ENCODE measurements at regions not wholly inside any gene's neighbourhood (a gene's known extent, or its start where the extent isn't known, plus 50 kb on each side); places are given as distances from the start of the nearest gene placed in this dataset.

DNA sequence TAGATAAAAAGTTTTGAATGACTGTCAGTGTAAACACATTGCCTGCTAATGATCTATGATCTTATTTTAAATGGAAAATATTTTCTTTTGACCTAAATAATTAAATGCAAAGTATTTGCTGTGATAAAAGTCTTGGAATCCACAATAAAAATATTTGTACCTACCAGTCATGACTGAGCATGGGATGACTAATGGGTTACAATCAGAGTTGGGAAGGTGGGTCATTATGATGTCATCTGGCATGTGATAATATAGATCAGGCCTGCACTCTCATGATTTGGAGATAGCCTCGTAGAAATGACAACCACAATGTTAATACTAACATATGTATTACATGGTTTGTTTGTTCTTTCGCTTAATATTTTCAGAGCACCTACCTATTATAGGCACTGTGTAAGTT is 848.8 kb upstream of the KLHL29 start:
- Mint-ChIP-seq H3K9me3 (ENCODE audit: low read depth) (no peaks in the 10 kb centered on the region), H3K27me3 (no peaks in the 10 kb centered on the region), H3K27ac (no peak overlapping the region), H3K4me1 (no peaks in the 10 kb centered on the region), H3K36me3 (no peaks in the 10 kb centered on the region), H3K4me3 (no peak overlapping the region)
- ATAC-seq (no peak), DNase-seq (no peak)
- CTCF ChIA-PET: no interaction called here

DNA sequence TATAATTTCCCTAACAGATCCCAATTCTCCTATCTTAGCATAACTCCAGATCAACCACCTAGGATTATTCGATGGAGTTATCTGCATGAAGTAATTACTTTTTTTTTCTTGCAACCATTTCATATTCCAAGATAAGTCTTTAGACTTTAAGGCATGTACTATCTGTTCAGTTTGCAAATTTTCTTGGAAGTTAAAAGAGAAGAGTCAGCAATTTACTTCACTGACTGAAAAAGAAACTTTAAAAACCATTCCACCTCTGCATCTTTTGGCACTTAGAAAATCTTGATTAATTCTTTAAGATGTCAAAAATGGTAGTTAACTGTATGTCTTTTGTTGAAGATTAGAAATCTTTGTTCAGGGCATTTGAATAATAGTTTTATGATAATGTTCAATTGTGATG is 830.5 kb upstream of the KLHL29 start:
- Mint-ChIP-seq H3K9me3 (ENCODE audit: low read depth) (peaks cover 10% of the 10 kb centered on the region), H3K4me3 (no peak overlapping the region), H3K36me3 (no peaks in the 10 kb centered on the region), H3K27me3 (no peaks in the 10 kb centered on the region), H3K4me1 (no peaks in the 10 kb centered on the region), H3K27ac (no peak overlapping the region)
- CTCF ChIA-PET: no interaction called here
- DNase-seq: no peak
- ATAC-seq: no peak

DNA sequence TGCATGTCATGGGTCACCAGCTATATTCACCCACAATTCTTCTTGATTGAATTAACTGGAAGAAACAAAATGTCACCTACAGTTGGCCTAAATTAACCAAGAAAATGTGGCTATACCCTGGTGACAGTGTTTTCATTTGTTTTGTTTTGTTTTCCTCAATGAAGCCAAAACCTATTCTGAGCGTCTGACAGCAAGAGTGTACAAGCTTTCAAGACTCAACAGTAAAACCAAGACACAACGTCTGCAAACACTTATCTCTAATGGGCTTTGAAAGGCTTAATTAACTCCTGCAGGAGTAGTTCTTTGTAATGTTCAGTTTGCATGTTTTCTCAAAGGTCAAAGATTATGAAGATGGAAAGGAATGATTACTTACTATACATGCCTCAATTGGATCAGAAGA is 827.6 kb upstream of the KLHL29 start:
- DNase-seq: no peak
- H3K27ac Mint-ChIP-seq: no peak overlapping the region
- CTCF ChIA-PET: no interaction called here
- H3K4me1 Mint-ChIP-seq: no peaks in the 10 kb centered on the region
- no peaks in the 10 kb centered on the region for H3K27me3 Mint-ChIP-seq
- peaks cover 9% of the 10 kb centered on the region for H3K9me3 Mint-ChIP-seq (ENCODE audit: low read depth)
- no peak overlapping the region for H3K4me3 Mint-ChIP-seq
- H3K36me3 Mint-ChIP-seq: no peaks in the 10 kb centered on the region
- no peak for ATAC-seq

DNA sequence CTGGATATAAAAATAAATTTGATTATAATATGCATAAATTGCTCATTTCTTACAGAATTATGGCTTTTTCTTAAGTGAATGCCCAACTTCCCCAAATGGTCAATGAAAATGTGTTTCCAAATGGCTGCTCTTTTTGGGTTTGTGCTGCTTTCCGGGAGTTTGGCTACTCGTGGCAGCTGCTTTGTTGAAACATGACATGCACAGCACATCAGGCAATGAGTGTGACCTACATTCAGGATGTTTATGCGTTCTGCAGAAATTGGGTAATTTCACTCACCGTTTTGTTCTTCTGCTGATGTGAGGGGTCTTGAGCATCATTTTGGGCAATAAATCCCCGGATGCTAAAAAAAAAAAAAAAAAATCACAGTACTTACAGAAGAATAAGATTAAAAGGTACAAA is 825.0 kb upstream of the KLHL29 start:
- no peaks in the 10 kb centered on the region for H3K36me3 Mint-ChIP-seq
- no peak overlapping the region for H3K27ac Mint-ChIP-seq
- no peak for DNase-seq
- H3K4me3 Mint-ChIP-seq: no peak overlapping the region
- H3K27me3 Mint-ChIP-seq: no peaks in the 10 kb centered on the region
- no peak for ATAC-seq
- H3K9me3 Mint-ChIP-seq (ENCODE audit: low read depth): peaks cover 10% of the 10 kb centered on the region
- H3K4me1 Mint-ChIP-seq: no peaks in the 10 kb centered on the region
- CTCF ChIA-PET: no interaction called here

DNA sequence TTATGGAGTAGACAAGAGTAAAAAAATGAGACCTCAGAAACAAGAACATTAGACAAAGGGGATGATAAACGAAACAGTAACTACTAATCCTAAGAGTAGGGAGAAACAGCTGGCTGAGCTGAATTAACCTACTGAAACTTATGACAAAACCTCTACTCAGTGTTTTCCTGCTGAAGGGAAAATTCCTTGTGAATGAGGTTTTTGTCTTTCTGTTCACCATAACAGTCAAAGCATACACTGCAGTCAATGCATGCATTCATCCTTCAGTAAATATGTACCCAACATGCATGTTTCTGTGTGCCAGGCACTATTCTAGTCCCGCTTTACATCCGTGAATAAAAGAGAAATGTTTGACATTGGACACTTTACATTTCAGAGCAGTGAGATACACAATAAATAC is 805.6 kb upstream of the KLHL29 start:
- Mint-ChIP-seq H3K9me3 (ENCODE audit: low read depth) (peaks cover 22% of the 10 kb centered on the region), H3K27ac (no peak overlapping the region), H3K4me1 (no peaks in the 10 kb centered on the region), H3K27me3 (no peaks in the 10 kb centered on the region), H3K36me3 (no peaks in the 10 kb centered on the region), H3K4me3 (no peak overlapping the region)
- CTCF ChIA-PET: no interaction called here
- DNase-seq (no peak), ATAC-seq (no peak)

DNA sequence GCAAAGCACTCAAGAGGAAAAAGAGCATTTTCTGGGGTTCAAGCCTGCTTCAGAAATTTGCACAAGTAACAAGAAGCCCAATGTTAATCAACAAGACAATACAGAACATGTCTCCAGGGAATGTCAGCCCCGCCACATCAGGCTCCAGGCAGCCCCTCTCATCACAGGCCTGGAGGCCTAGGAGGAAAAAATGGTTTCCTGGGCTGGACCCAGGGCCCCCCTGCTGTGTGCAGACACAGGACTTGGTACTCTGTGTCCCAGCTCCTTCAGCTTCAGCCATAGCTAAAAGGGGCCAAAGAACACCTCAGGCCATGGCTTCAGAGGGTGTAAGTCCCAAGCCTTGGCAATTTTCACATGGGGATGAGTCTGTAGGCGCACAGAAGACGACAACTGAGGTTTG is 802.9 kb upstream of the KLHL29 start:
- no peaks in the 10 kb centered on the region for H3K4me1 Mint-ChIP-seq
- no peak overlapping the region for H3K4me3 Mint-ChIP-seq
- CTCF ChIA-PET: no interaction called here
- no peaks in the 10 kb centered on the region for H3K36me3 Mint-ChIP-seq
- ATAC-seq: no peak
- no peaks in the 10 kb centered on the region for H3K27me3 Mint-ChIP-seq
- H3K9me3 Mint-ChIP-seq (ENCODE audit: low read depth): peaks cover 19% of the 10 kb centered on the region
- DNase-seq: no peak
- H3K27ac Mint-ChIP-seq: no peak overlapping the region

DNA sequence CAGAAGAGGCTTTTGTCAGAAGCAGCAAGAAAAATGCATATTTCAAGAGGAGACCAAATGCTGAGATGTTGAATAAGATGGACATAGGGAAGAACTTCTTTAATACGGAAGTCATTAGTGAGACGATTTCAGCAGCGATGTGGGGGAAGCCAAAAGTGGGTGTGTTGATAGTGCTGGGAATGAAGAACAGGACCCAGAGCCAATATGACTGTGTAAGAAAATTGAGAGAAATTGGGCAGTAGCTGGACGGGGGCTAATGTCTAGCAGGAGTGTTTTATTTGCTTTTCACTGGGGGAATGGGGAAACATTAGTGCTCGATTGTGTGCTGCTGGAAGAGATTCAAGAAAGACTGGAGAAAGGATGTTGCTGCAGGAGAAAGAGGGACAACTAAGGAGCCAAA is 788.7 kb upstream of the KLHL29 start:
- no peaks in the 10 kb centered on the region for H3K4me1 Mint-ChIP-seq
- DNase-seq (no peak), ATAC-seq (no peak)
- peaks cover 10% of the 10 kb centered on the region for H3K9me3 Mint-ChIP-seq (ENCODE audit: low read depth)
- H3K27me3 Mint-ChIP-seq: no peaks in the 10 kb centered on the region
- no peak overlapping the region for H3K4me3 Mint-ChIP-seq
- no peak overlapping the region for H3K27ac Mint-ChIP-seq
- no peaks in the 10 kb centered on the region for H3K36me3 Mint-ChIP-seq
- CTCF ChIA-PET: no interaction called here

DNA sequence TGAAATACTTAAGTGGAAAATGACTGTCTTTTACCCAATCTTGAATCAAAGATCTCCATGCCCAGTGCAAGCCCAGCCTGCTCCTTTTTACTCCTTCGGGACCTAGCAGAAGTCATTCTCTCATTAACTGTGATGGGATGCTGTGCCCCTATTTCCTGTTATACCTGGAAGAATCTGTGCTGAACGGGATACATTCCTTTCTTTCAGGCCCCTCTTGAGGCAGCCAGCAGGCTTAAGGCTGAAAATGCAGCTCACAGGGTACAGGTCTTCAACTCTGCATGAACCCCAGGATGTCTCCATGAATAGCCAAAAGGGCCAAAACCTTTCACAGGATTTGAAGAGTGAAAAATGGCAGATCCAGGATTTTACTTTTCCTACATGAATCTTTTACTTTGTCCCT is 784.8 kb upstream of the KLHL29 start:
- no peak overlapping the region for H3K4me3 Mint-ChIP-seq
- DNase-seq (no peak), ATAC-seq (no peak)
- no peaks in the 10 kb centered on the region for H3K4me1 Mint-ChIP-seq
- CTCF ChIA-PET: no interaction called here
- H3K27ac Mint-ChIP-seq: no peak overlapping the region
- peaks cover 7% of the 10 kb centered on the region for H3K9me3 Mint-ChIP-seq (ENCODE audit: low read depth)
- no peaks in the 10 kb centered on the region for H3K36me3 Mint-ChIP-seq
- no peaks in the 10 kb centered on the region for H3K27me3 Mint-ChIP-seq

DNA sequence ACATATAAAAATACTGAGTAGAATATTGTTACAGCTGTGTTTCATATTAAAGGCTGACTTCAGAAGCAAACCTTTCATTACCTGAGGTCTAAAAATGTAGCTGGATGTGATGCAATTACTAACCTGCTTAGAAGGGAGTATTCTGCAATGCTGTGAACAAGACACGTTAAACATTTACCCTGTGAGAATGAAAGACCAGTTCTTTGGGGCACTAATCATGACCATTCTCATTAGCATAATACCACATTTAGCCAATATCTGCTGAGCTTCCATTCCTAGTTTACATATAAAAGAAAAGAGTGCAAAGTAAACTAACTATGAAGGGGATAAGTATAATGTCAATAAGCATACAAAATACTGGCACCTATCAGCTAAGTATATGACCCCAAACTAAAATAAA is 784.0 kb upstream of the KLHL29 start:
- Mint-ChIP-seq H3K36me3 (no peaks in the 10 kb centered on the region), H3K27me3 (no peaks in the 10 kb centered on the region), H3K27ac (no peak overlapping the region), H3K4me3 (no peak overlapping the region), H3K9me3 (ENCODE audit: low read depth) (peaks cover 7% of the 10 kb centered on the region), H3K4me1 (no peaks in the 10 kb centered on the region)
- ATAC-seq (no peak), DNase-seq (no peak)
- CTCF ChIA-PET: no interaction called here

DNA sequence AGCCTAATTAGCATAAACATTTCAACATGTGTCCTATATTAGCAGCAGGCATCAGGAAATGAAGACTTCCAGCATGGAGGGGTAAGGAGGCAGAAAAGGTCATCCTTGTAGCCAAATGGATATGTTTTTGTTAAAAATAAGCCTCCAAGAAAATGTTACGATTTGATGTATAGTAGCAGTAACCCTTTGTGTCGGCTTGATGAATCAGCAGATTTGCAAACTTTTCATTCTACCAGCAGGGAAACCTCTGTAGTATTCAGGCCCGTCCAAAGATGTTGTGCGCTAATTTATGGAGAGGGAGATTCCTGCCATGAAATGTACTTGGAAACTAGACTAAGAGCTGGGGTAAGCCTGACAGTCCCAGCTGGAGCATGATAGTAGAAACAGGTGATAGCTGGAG is 780.8 kb upstream of the KLHL29 start:
- no peak for ATAC-seq
- no peak overlapping the region for H3K27ac Mint-ChIP-seq
- H3K36me3 Mint-ChIP-seq: no peaks in the 10 kb centered on the region
- DNase-seq: no peak
- no peak overlapping the region for H3K4me3 Mint-ChIP-seq
- H3K27me3 Mint-ChIP-seq: no peaks in the 10 kb centered on the region
- no peaks in the 10 kb centered on the region for H3K4me1 Mint-ChIP-seq
- peaks cover 5% of the 10 kb centered on the region for H3K9me3 Mint-ChIP-seq (ENCODE audit: low read depth)
- CTCF ChIA-PET: no interaction called here

DNA sequence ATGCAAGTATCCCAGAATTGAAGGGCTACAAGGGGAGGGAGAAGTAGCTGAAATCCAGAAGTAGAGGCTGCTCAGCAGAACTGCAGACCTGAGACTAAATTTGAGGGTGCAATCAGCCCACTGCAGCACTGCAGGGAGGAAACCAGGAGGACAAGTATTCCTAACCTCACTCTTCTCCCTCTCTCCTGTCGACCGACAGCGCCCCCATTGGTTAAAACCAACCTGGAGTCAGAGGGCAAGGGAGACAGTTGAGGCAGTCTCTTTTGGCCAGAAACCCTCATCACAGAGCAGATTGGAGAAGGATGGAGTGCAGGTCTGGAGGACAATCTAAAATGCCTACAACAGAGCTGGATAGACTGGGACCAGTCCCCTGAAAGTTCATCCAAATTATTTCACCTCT is 768.9 kb upstream of the KLHL29 start:
- H3K27ac Mint-ChIP-seq: no peak overlapping the region
- no peaks in the 10 kb centered on the region for H3K27me3 Mint-ChIP-seq
- no peaks in the 10 kb centered on the region for H3K4me1 Mint-ChIP-seq
- CTCF ChIA-PET: no interaction called here
- peaks cover 4% of the 10 kb centered on the region for H3K9me3 Mint-ChIP-seq (ENCODE audit: low read depth)
- ATAC-seq (no peak), DNase-seq (no peak)
- no peaks in the 10 kb centered on the region for H3K36me3 Mint-ChIP-seq
- H3K4me3 Mint-ChIP-seq: no peak overlapping the region

DNA sequence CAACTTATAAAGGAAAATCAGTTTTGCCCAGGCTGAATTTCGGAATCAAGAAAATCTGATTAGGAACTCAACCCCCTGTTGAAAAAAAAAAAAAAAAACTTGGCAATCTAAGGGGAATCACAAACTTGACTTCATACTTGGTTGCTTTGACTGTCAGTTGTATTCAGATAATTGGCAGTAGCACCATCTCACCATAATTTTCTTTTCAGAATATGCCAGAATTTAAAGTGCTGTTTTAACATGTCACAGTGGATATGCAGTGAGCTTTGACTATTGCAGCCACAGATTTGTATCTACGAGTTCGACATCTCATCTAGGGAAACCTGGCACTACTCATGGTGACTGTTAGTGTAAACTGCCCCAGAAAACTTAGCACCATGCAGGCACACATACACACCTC is 761.4 kb upstream of the KLHL29 start:
- no peaks in the 10 kb centered on the region for H3K36me3 Mint-ChIP-seq
- ATAC-seq: no peak

DNA sequence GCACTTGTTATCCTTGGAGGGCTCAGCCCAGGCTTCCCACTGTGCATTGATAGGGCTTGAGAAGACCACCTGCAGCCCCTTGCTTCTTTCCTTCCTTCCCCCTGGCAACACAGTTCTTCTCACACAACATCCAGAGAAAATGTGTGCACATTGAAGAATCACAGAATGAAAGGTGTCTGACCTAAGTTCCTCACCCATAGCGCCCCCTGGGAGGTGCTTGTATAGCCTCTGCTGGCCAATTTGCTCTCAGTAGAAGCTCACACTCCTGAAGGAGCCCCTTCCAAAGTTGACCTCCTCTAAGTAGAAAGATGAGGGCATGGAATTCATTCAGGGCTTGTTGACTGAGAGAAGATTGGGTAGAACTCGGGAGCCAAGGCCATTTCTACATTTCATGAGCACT is 758.4 kb upstream of the KLHL29 start:
- no peak for ATAC-seq
- no peaks in the 10 kb centered on the region for H3K36me3 Mint-ChIP-seq
- no peak overlapping the region for H3K27ac Mint-ChIP-seq
- H3K4me3 Mint-ChIP-seq: no peak overlapping the region
- DNase-seq: no peak
- H3K27me3 Mint-ChIP-seq: no peaks in the 10 kb centered on the region
- H3K9me3 Mint-ChIP-seq (ENCODE audit: low read depth): peaks cover 10% of the 10 kb centered on the region
- H3K4me1 Mint-ChIP-seq: no peaks in the 10 kb centered on the region
- CTCF ChIA-PET: no interaction called here

More for the DNA sequence above, 761.4 kb upstream of the KLHL29 start:
- no peak overlapping the region for H3K27ac Mint-ChIP-seq
- no peak for DNase-seq
- H3K4me3 Mint-ChIP-seq: no peak overlapping the region
- no peaks in the 10 kb centered on the region for H3K27me3 Mint-ChIP-seq
- CTCF ChIA-PET: no interaction called here
- H3K9me3 Mint-ChIP-seq (ENCODE audit: low read depth): peaks cover 4% of the 10 kb centered on the region
- no peaks in the 10 kb centered on the region for H3K4me1 Mint-ChIP-seq

DNA sequence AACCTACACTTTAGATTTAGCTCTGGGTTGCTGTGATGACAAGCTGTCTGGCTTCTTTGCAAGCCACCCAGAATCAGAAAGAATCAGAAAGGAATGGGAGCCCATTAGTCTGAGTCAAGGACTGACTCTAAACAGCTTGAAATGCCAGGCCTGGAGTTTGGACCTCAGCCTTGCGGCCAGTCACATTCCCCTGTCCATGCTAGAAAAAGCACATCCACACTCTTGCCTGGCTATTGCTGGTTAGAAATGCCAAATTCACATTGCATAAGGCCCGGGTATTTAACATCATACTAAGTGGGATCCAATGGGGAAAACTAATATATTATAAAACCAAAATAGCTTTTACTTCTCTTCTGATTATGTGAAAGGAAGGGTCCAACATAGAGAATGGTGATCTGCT is 756.8 kb upstream of the KLHL29 start:
- H3K4me3 Mint-ChIP-seq: no peak overlapping the region
- no peak for ATAC-seq
- DNase-seq: no peak
- peaks cover 11% of the 10 kb centered on the region for H3K9me3 Mint-ChIP-seq (ENCODE audit: low read depth)
- H3K27me3 Mint-ChIP-seq: no peaks in the 10 kb centered on the region
- H3K36me3 Mint-ChIP-seq: no peaks in the 10 kb centered on the region
- H3K4me1 Mint-ChIP-seq: no peaks in the 10 kb centered on the region
- CTCF ChIA-PET: no interaction called here
- H3K27ac Mint-ChIP-seq: no peak overlapping the region

DNA sequence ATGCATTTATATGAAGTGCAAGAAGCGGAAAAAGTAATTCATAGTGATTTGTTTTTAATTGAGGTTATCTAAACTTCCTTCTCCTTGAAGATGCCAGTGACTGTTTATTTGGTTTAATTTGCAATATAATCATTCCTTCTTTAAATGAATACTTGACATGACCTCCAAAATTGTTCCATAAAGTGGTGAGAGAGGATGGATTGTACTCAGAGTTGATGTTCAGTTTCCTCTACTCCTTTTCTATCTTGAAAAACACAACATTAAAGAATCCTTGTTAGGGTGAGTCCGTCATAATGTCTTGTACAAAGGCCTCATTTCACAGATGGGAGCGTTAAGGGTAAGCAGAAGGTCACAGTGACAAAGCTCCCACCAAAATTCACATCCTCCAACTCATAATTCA is 756.1 kb upstream of the KLHL29 start:
- H3K36me3 Mint-ChIP-seq: no peaks in the 10 kb centered on the region
- H3K27ac Mint-ChIP-seq: no peak overlapping the region
- peaks cover 11% of the 10 kb centered on the region for H3K9me3 Mint-ChIP-seq (ENCODE audit: low read depth)
- no peaks in the 10 kb centered on the region for H3K4me1 Mint-ChIP-seq
- no peak overlapping the region for H3K4me3 Mint-ChIP-seq
- DNase-seq (no peak), ATAC-seq (no peak)
- CTCF ChIA-PET: no interaction called here
- H3K27me3 Mint-ChIP-seq: no peaks in the 10 kb centered on the region

All from activated CD8-positive, alpha-beta memory T cell treated with anti-CD3 and anti-CD28 coated beads, Interleukin-2, amount 10 ng/mL, durations not matched to agents 7 days and 5 days (primary cell).